B cell (primary cell): ENCODE measurements at regions not wholly inside any gene's neighbourhood (a gene's known extent, or its start where the extent isn't known, plus 50 kb on each side); places are given as distances from the start of the nearest gene placed in this dataset.

Experiments
- ATAC-seq: fragments of 200-7000 bp; cut with Tn5 transposase; one replicate; pipeline ENCODE4 v1.10.0; 2021; ENCODE audit warnings: low read depth, mild to moderate bottlenecking, moderate number of reproducible peaks, moderate library complexity
- CTCF ChIA-PET: fragments of 350-600 bp; sonication (Branson Sonifier 250); formaldehyde crosslinking; loops from one replicate; lab custom pipeline; 2021; ENCODE audit warnings: antibody characterized with exemption, inconsistent platforms; lab: Charles Lee
- POLR2A ChIA-PET: fragments of 350-600 bp; sonication (Branson Sonifier 250); formaldehyde crosslinking; loops from one replicate; lab custom pipeline; 2021; ENCODE audit warnings: antibody characterized with exemption; lab: Charles Lee
- DNase-seq: peaks from one replicate; pipeline ENCODE4 v3.0.0; 2013
- H2AFZ ChIP-seq: 2 replicates; pipeline ENCODE4 v1.6.1; 2012; ENCODE audit warnings: mild to moderate bottlenecking, low read depth, low read length; ENCODE audit not compliant: insufficient read depth, poor library complexity, severe bottlenecking
- H3K27ac ChIP-seq, 2 donors: 1 replicate in 1 of 2; 2 replicates in 1 of 2; pipeline ENCODE4 v1.5.1; 2012 to 2013; ENCODE audit warnings: low read length in 2 of 2, mild to moderate bottlenecking in 2 of 2, moderate library complexity in 1 of 2
- H3K27me3 ChIP-seq, 4 experiments: fragments of 200-600 bp in 1 of 4; sonication (generic) in 1 of 4; replicated peaks in 1 of 4; 1 replicate in 2 of 4; 2 replicates in 2 of 4; pipeline versions ENCODE4 v1.6.1 to v1.7.0; 2013 to 2016; ENCODE audit warnings: low read length in 3 of 4, mild to moderate bottlenecking in 2 of 4, mixed read lengths in 1 of 4, moderate library complexity in 1 of 4; ENCODE audit not compliant: insufficient read depth in 4 of 4, control insufficient read depth in 3 of 4; ENCODE audit errors: control extremely low read depth in 1 of 4
- H3K36me3 ChIP-seq, 2 experiments: replicated peaks in 1 of 2; 1 replicate in 1 of 2; 2 replicates in 1 of 2; pipeline versions ENCODE4 v1.6.1 to v1.7.1; 2013; ENCODE audit warnings: low read length in 1 of 2; ENCODE audit not compliant: insufficient read depth in 2 of 2, control insufficient read depth in 1 of 2; ENCODE audit errors: control extremely low read depth in 1 of 2, extremely low read depth in 1 of 2
- H3K4me1 ChIP-seq, 2 donors: fragments of 200-600 bp in 1 of 2; sonication (generic) in 1 of 2; 1 replicate in 1 of 2; 2 replicates in 1 of 2; pipeline versions ENCODE4 v1.5.1 to v1.6.1; 2013 to 2017; ENCODE audit warnings: low read length in 2 of 2; ENCODE audit not compliant: control insufficient read depth in 2 of 2, insufficient read depth in 2 of 2
- H3K4me2 ChIP-seq: replicated peaks from 2 replicates; pipeline ENCODE3; 2012; ENCODE audit warnings: mild to moderate bottlenecking, low read depth, low read length; ENCODE audit not compliant: poor library complexity, severe bottlenecking
- H3K4me3 ChIP-seq, 5 experiments: fragments of 200-600 bp in 1 of 5; sonication (generic) in 1 of 5; 1 replicate in 3 of 5; 2 replicates in 2 of 5; pipeline versions ENCODE4 v1.5.1 to v1.7.0; 2011 to 2016; ENCODE audit warnings: low read length in 4 of 5, mild to moderate bottlenecking in 4 of 5, low read depth in 2 of 5, control low read depth in 1 of 5, moderate library complexity in 1 of 5; ENCODE audit not compliant: insufficient read depth in 1 of 5; ENCODE audit errors: control extremely low read depth in 1 of 5, extremely low read depth in 1 of 5
- H3K79me2 ChIP-seq: fragments of 200-600 bp; sonication (generic); one replicate; pipeline ENCODE4 v1.6.0; 2016; ENCODE audit warnings: low read length; ENCODE audit not compliant: control insufficient read depth, insufficient read depth
- H3K9ac ChIP-seq: fragments of 200-600 bp; sonication (generic); 2 replicates; pipeline ENCODE4 v1.6.1; 2017; ENCODE audit warnings: mild to moderate bottlenecking, low read length, moderate library complexity
- H3K9me3 ChIP-seq, 3 donors: one replicate each; pipeline versions ENCODE4 v1.6.1 to v1.7.1; 2013; ENCODE audit warnings: low read length in 2 of 3; ENCODE audit not compliant: control insufficient read depth in 2 of 3, insufficient read depth in 1 of 3; ENCODE audit errors: control extremely low read depth in 1 of 3
- H4K20me1 ChIP-seq: 2 replicates; pipeline ENCODE4 v1.6.0; 2012; ENCODE audit warnings: mild to moderate bottlenecking, low read length; ENCODE audit not compliant: insufficient read depth, control insufficient read depth, poor library complexity, severe bottlenecking
- H3K27ac Mint-ChIP-seq: one replicate; pipeline ENCODE4 v1.8.0; 2021; ENCODE audit warnings: mixed read lengths
- H3K27me3 Mint-ChIP-seq: one replicate; pipeline ENCODE4 v1.8.0; 2021; ENCODE audit warnings: mixed read lengths
- H3K4me1 Mint-ChIP-seq: one replicate; pipeline ENCODE4 v1.8.0; 2021; ENCODE audit warnings: mixed read lengths
- H3K4me3 Mint-ChIP-seq: one replicate; pipeline ENCODE4 v1.8.0; 2021; ENCODE audit warnings: mixed read lengths
- H3K9me3 Mint-ChIP-seq: one replicate; pipeline ENCODE4 v1.8.0; 2022; ENCODE audit warnings: mixed read lengths; ENCODE audit not compliant: insufficient read depth
- CTCF ChIP-seq: fragments of 200-600 bp; IDR thresholded peaks from one replicate; pipeline ENCODE4 v1.8.0; 2022; ENCODE audit warnings: antibody characterized with exemption, mild to moderate bottlenecking
- EZH2 ChIP-seq: IDR thresholded peaks from 2 replicates; pipeline ENCODE4 v1.6.1; 2012; ENCODE audit warnings: borderline replicate concordance, low read depth, mild to moderate bottlenecking, moderate library complexity, low read length; ENCODE audit not compliant: insufficient read depth, poor library complexity, severe bottlenecking
- WGBS: methylation state at CpG from one replicate; pipeline ENCODE4 v1.1.5; 2013; ENCODE audit warnings: missing lambda C conversion rate; ENCODE audit not compliant: insufficient coverage; 5-methylcytosine and 5-hydroxymethylcytosine counted together
- intact Hi-C: fragments of 100-400 bp; cut with micrococcal nuclease; formaldehyde crosslinking; loops from one replicate; pipeline ENCODE4 v1.10.0; 2022

GRCh38 chr3:115438799-115439198 is 184.5 kb upstream of the GAP43 start:
- WGBS, result 79% methylated on average over 2 of the region's 2 CpGs
- Histone ChIP-seq H3K27ac (no peak overlapping the region), H4K20me1 (no peaks in the 10 kb centered on the region), H3K27me3 (no peaks in the 10 kb centered on the region), H3K9ac (no peak overlapping the region), H3K79me2 (no peaks in the 10 kb centered on the region), H3K4me3 (no peak overlapping the region), H3K4me1 (no peaks in the 10 kb centered on the region), H3K9me3 (peaks cover 0 to 1% (median 0%) of the 10 kb centered on the region in 3 donors), H3K4me2 (no peak overlapping the region), H2AFZ (no peak overlapping the region), H3K36me3 (no peaks in the 10 kb centered on the region)
- no peaks in the 10 kb centered on the region for H3K9me3 Mint-ChIP-seq
- intact Hi-C loops, result no loop called here
- DNase-seq (no peak), ATAC-seq (no peak)
- no peak overlapping the region for H3K27ac Mint-ChIP-seq
- POLR2A ChIA-PET, result no interaction called here
- no peaks in the 10 kb centered on the region for H3K27me3 Mint-ChIP-seq
- no peaks in the 10 kb centered on the region for H3K4me1 Mint-ChIP-seq
- TF ChIP-seq CTCF, result no peak
- no peak for TF ChIP-seq EZH2
- H3K4me3 Mint-ChIP-seq, result no peak overlapping the region
- CTCF ChIA-PET, result no interaction called here

GRCh38 chr3:115445559-115445958 is 177.8 kb upstream of the GAP43 start:
- H3K9me3 Mint-ChIP-seq, result no peaks in the 10 kb centered on the region

More at GRCh38 chr3:115445559-115445958, 177.8 kb upstream of the GAP43 start:
- no peak for TF ChIP-seq EZH2
- no peak for TF ChIP-seq CTCF
- Histone ChIP-seq H3K79me2 (no peaks in the 10 kb centered on the region), H3K27ac (no peak overlapping the region), H3K9me3 (peaks cover 0 to 1% (median 0%) of the 10 kb centered on the region in 3 donors), H3K4me3 (no peak overlapping the region), H3K4me2 (no peak overlapping the region), H3K9ac (no peak overlapping the region), H2AFZ (no peak overlapping the region), H4K20me1 (no peaks in the 10 kb centered on the region), H3K27me3 (no peaks in the 10 kb centered on the region), H3K4me1 (no peaks in the 10 kb centered on the region), H3K36me3 (no peaks in the 10 kb centered on the region)
- CTCF ChIA-PET, result no interaction called here
- intact Hi-C loops, result no loop called here
- DNase-seq (no peak), ATAC-seq (no peak)
- Mint-ChIP-seq H3K27ac (no peak overlapping the region), H3K27me3 (no peaks in the 10 kb centered on the region), H3K4me1 (no peaks in the 10 kb centered on the region), H3K4me3 (no peak overlapping the region)
- no CpG with 5 or more reads among the region's 3 CpGs for WGBS
- POLR2A ChIA-PET, result no interaction called here
